Smooth muscle cell (in vitro differentiated cells): ENCODE measurements at regions not wholly inside any gene's neighbourhood (a gene's known extent, or its start where the extent isn't known, plus 50 kb on each side); places are given as distances from the start of the nearest gene placed in this dataset.

ENCODE experiments used
- DNase-seq: peaks from one replicate; lab custom pipeline; 2025; ENCODE audit not compliant: unreplicated experiment; lab: John Stamatoyannopoulos, UW
- H2AFZ ChIP-seq: fragments of 200-600 bp; sonication (generic); 2 replicates; pipeline ENCODE4 v1.6.0; 2016; ENCODE audit warnings: antibody characterized with exemption, low read depth, mild to moderate bottlenecking
- H3F3A ChIP-seq: fragments of 200-600 bp; sonication (generic); 2 replicates; pipeline ENCODE4 v1.6.0; 2017; ENCODE audit warnings: antibody characterized with exemption, low read depth
- H3K27ac ChIP-seq: fragments of 200-600 bp; sonication (generic); 2 replicates; pipeline ENCODE4 v1.5.1; 2016; ENCODE audit warnings: low read depth, mild to moderate bottlenecking
- H3K27me3 ChIP-seq: fragments of 200-600 bp; sonication (generic); 2 replicates; pipeline ENCODE4 v1.6.1; 2016; ENCODE audit warnings: low read depth, mild to moderate bottlenecking
- H3K36me3 ChIP-seq: fragments of 200-600 bp; sonication (generic); 2 replicates; pipeline ENCODE4 v1.5.1; 2016; ENCODE audit warnings: low read depth
- H3K4me1 ChIP-seq: fragments of 200-600 bp; sonication (generic); 2 replicates; pipeline ENCODE4 v1.5.1; 2016; ENCODE audit warnings: low read depth
- H3K4me2 ChIP-seq: fragments of 200-600 bp; sonication (generic); 2 replicates; pipeline ENCODE4 v1.6.0; 2016; ENCODE audit warnings: mild to moderate bottlenecking
- H3K4me3 ChIP-seq: fragments of 200-600 bp; sonication (generic); 2 replicates; pipeline ENCODE4 v1.5.1; 2016; ENCODE audit warnings: mild to moderate bottlenecking
- H3K79me2 ChIP-seq: fragments of 200-600 bp; sonication (generic); 2 replicates; pipeline ENCODE4 v1.6.0; 2016; ENCODE audit warnings: low read depth, mild to moderate bottlenecking
- H3K9ac ChIP-seq: fragments of 200-600 bp; sonication (generic); 2 replicates; pipeline ENCODE4 v1.6.0; 2016; ENCODE audit warnings: low read depth
- H3K9me3 ChIP-seq: fragments of 200-600 bp; sonication (generic); replicated peaks from 2 replicates; pipeline ENCODE4 v1.5.1; 2016; ENCODE audit warnings: low read depth
- H4K20me1 ChIP-seq: fragments of 200-600 bp; sonication (generic); 2 replicates; pipeline ENCODE4 v1.6.0; 2016; ENCODE audit warnings: low read depth
- CTCF ChIP-seq: fragments of 200-600 bp; sonication (generic); IDR thresholded peaks from 2 replicates; pipeline ENCODE4 v1.5.1; 2017; ENCODE audit warnings: borderline replicate concordance, mild to moderate bottlenecking, antibody characterized with exemption; ENCODE audit not compliant: insufficient read depth, poor library complexity, severe bottlenecking
- WGBS: methylation state at CpG from one replicate; pipeline ENCODE4 v1.1.7; 2016; ENCODE audit warnings: low lambda C conversion rate; 5-methylcytosine and 5-hydroxymethylcytosine counted together

- no peaks in the 10 kb centered on the region for H3K27me3 ChIP-seq
- H4K20me1 ChIP-seq, result no peaks in the 10 kb centered on the region
- H2AFZ ChIP-seq, result no peak overlapping the region
- no peak for DNase-seq
- H3K4me3 ChIP-seq, result no peak overlapping the region
- no peak overlapping the region for H3K9ac ChIP-seq
- no peaks in the 10 kb centered on the region for H3K9me3 ChIP-seq
- H3K4me2 ChIP-seq, result no peak overlapping the region
- no peak overlapping the region for H3K27ac ChIP-seq
- H3K79me2 ChIP-seq, result no peaks in the 10 kb centered on the region
- H3F3A ChIP-seq, result no peaks in the 10 kb centered on the region
- TF ChIP-seq CTCF, result no peak
- no peaks in the 10 kb centered on the region for H3K4me1 ChIP-seq
- no peaks in the 10 kb centered on the region for H3K36me3 ChIP-seq
- WGBS, result 83% methylated on average over 1 of the region's 1 CpG
Measured at GRCh38 chr5:93010616-93011015, 570.4 kb downstream of the NR2F1-AS1 start.

GRCh38 chr5:93010037-93010436 lies 571.0 kb downstream of the NR2F1-AS1 start:
- Histone ChIP-seq H3K4me3 (no peak overlapping the region), H3K27ac (no peak overlapping the region), H3K9ac (no peak overlapping the region), H3K79me2 (no peaks in the 10 kb centered on the region), H3F3A (no peaks in the 10 kb centered on the region), H3K27me3 (no peaks in the 10 kb centered on the region), H3K36me3 (no peaks in the 10 kb centered on the region), H3K9me3 (no peaks in the 10 kb centered on the region), H3K4me2 (no peak overlapping the region), H3K4me1 (no peaks in the 10 kb centered on the region), H2AFZ (no peak overlapping the region), H4K20me1 (no peaks in the 10 kb centered on the region)
- WGBS, result 93% methylated on average over 2 of the region's 2 CpGs
- no peak for TF ChIP-seq CTCF
- DNase-seq, result no peak

DNA sequence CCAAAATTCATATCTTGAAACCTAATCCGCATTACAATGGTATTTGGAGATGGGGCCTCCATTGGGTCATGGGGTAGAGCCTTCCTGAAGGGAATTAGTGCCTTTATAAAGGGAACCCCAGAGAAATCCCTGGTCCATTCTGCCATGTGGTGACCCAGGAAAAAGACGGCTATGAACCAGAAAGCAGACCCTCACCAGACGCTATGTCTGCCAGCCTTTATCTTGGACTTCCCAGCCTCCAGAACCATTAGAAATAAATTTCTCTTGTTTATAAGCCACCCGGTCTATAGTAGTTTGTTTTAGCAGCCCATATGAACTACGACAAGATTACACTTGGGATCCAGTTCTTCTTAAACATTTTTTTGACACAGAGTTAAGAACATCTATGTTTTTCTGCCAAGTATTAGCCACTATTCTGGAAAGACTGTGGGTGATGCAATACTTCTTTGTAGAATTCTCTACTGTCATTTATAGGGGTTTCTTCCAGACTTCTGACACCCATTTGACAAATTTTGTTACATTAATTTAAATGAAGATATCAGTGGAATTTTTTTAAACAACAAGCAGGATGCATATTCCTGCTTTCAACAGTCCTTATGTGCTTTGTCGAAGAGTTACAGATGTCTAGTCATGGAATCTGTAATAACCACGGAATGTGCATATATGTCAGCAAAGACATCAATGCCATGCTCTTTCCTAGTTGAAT lies 572.4 kb downstream of the NR2F1-AS1 start:
- H3K4me3 ChIP-seq, result no peak overlapping the region
- TF ChIP-seq CTCF, result no peak
- H3K27ac ChIP-seq, result no peak overlapping the region
- H4K20me1 ChIP-seq, result no peaks in the 10 kb centered on the region
- no peaks in the 10 kb centered on the region for H3K79me2 ChIP-seq
- no peak for DNase-seq
- no peaks in the 10 kb centered on the region for H3K4me1 ChIP-seq
- H3K4me2 ChIP-seq, result no peak overlapping the region
- WGBS, result 82% methylated on average over 7 of the region's 7 CpGs
- no peaks in the 10 kb centered on the region for H3K9me3 ChIP-seq
- H2AFZ ChIP-seq, result no peak overlapping the region
- no peaks in the 10 kb centered on the region for H3K27me3 ChIP-seq
- no peaks in the 10 kb centered on the region for H3F3A ChIP-seq
- no peak overlapping the region for H3K9ac ChIP-seq
- H3K36me3 ChIP-seq, result no peaks in the 10 kb centered on the region

- Histone ChIP-seq H4K20me1 (no peaks in the 10 kb centered on the region), H3K9me3 (no peaks in the 10 kb centered on the region), H3K4me1 (no peaks in the 10 kb centered on the region), H3K4me2 (no peak overlapping the region), H3K36me3 (no peaks in the 10 kb centered on the region), H3K9ac (no peak overlapping the region), H3K4me3 (no peak overlapping the region), H3K27ac (no peak overlapping the region), H2AFZ (no peak overlapping the region), H3F3A (no peaks in the 10 kb centered on the region), H3K79me2 (no peaks in the 10 kb centered on the region), H3K27me3 (no peaks in the 10 kb centered on the region)
- no peak for TF ChIP-seq CTCF
- WGBS, result 38% methylated on average over 2 of the region's 2 CpGs
- no peak for DNase-seq
Measured at GRCh38 chr5:93006915-93007314, 574.1 kb downstream of the NR2F1-AS1 start.
